Prostate gland (tissue), 2 donors: ENCODE measurements at regions not wholly inside any gene's neighbourhood (a gene's known extent, or its start where the extent isn't known, plus 50 kb on each side); places are given as distances from the start of the nearest gene placed in this dataset.

ENCODE experiments used
- DNase-seq: peaks from one replicate; pipeline ENCODE4 v3.0.0-alpha.2; 2019; ENCODE audit warnings: low spot score
- H3K27ac ChIP-seq, 2 donors: fragments of 200-600 bp; sonication (generic); 2 replicates each; pipeline ENCODE4 v1.5.1; 2017 to 2019
- H3K27me3 ChIP-seq: fragments of 200-600 bp; sonication (generic); replicated peaks from 2 replicates; pipeline ENCODE4 v1.5.1; 2019; ENCODE audit not compliant: insufficient read depth
- H3K36me3 ChIP-seq, 2 donors: fragments of 200-600 bp; sonication (generic); 1 replicate in 1 of 2; 2 replicates in 1 of 2; pipeline versions ENCODE4 v1.5.1 to v1.8.1; 2017 to 2019
- H3K4me1 ChIP-seq: fragments of 200-600 bp; sonication (generic); replicated peaks from 2 replicates; pipeline ENCODE4 v1.5.1; 2019
- H3K4me3 ChIP-seq, 2 donors: fragments of 200-600 bp; sonication (generic); 2 replicates each; pipeline ENCODE4 v1.5.1; 2017 to 2019
- H3K9me3 ChIP-seq: fragments of 200-600 bp; sonication (generic); 2 replicates; pipeline ENCODE4 v1.5.1; 2017
- POLR2A ChIP-seq: fragments of 450-650 bp; IDR thresholded peaks from one replicate; pipeline ENCODE4 v1.6.1; 2016; ENCODE audit warnings: antibody characterized with exemption, mild to moderate bottlenecking
- POLR2AphosphoS5 ChIP-seq: sonication (generic); formaldehyde crosslinking; IDR thresholded peaks from one replicate; pipeline ENCODE4 v1.6.1; 2017; ENCODE audit warnings: antibody characterized with exemption
- WGBS: methylation state at CpG from one replicate; pipeline ENCODE4 v1.1.5; 2018; 5-methylcytosine and 5-hydroxymethylcytosine counted together
- intact Hi-C: fragments of 100-400 bp; cut with DNase I; formaldehyde crosslinking; loops from one replicate; pipeline ENCODE4 v1.14.2; 2022
- TF ChIP-seq, protein P1 (sequence below), 4 experiments: fragments of 200-600 bp in 2 of 4; fragments of 450-650 bp in 2 of 4; sonication (generic) in 2 of 4; IDR thresholded peaks; 1 replicate in 3 of 4; 2 replicates in 1 of 4; pipeline ENCODE4 v1.5.1; 2016 to 2019; ENCODE audit warnings: antibody characterized with exemption in 4 of 4, mild to moderate bottlenecking in 2 of 4, moderate library complexity in 2 of 4

DNA sequence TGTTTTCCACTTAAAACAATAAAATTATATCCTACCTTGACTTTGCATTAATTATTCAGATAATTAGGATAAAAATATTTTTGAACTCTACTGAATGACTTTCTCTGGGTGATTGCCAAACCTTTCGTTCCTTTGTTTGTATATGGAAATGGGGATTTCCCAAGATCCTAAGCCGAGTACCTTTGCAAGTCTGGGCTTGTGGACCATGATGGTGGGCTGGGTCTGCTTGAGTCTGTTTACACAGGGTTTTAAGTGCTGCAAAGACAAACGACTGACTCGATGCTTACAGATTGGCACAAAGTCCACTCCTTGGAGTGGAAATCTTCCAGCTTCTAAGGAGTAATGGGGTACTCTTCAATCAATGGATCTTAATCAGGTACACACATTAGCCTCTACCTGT is 659.5 kb downstream of the TSN start:
- intact Hi-C loops = no loop called here

DNA sequence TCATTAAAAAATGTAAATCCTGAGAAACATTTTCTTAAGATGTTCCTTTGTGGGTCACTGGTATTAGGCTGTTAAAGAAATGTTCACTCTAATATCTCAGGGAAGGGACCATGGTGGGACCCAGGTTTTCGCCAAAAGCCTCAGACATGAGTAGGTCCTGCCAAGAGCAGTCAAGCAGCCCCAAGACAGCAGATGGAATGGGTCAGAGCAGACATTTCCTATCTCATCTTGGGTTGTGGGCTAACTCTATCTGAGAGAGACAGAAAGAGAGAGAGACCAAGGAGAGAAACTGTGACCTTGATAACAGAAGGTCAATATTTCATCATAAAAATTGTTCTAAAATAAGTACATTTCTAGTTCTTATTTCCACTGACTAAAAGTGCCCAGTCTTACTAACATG is 661.7 kb downstream of the TSN start:
- no peak for DNase-seq
- Histone ChIP-seq H3K9me3 (no peaks in the 10 kb centered on the region), H3K4me1 (no peaks in the 10 kb centered on the region), H3K27ac (no peak overlapping the region), H3K27me3 (no peaks in the 10 kb centered on the region), H3K4me3 (no peak overlapping the region), H3K36me3 (no peaks in the 10 kb centered on the region)
- 94% methylated on average over 1 of the region's 1 CpG for WGBS
- TF ChIP-seq POLR2A = no peak
- TF ChIP-seq, protein P1, sequence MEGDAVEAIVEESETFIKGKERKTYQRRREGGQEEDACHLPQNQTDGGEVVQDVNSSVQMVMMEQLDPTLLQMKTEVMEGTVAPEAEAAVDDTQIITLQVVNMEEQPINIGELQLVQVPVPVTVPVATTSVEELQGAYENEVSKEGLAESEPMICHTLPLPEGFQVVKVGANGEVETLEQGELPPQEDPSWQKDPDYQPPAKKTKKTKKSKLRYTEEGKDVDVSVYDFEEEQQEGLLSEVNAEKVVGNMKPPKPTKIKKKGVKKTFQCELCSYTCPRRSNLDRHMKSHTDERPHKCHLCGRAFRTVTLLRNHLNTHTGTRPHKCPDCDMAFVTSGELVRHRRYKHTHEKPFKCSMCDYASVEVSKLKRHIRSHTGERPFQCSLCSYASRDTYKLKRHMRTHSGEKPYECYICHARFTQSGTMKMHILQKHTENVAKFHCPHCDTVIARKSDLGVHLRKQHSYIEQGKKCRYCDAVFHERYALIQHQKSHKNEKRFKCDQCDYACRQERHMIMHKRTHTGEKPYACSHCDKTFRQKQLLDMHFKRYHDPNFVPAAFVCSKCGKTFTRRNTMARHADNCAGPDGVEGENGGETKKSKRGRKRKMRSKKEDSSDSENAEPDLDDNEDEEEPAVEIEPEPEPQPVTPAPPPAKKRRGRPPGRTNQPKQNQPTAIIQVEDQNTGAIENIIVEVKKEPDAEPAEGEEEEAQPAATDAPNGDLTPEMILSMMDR (IDR thresholded peaks at IDR 0.05) = no peak
- TF ChIP-seq POLR2AphosphoS5 = no peak
- intact Hi-C loops = no loop called here

More for the DNA sequence above, 659.5 kb downstream of the TSN start:
- Histone ChIP-seq H3K9me3 (no peaks in the 10 kb centered on the region), H3K27me3 (no peaks in the 10 kb centered on the region), H3K36me3 (no peaks in the 10 kb centered on the region), H3K4me1 (no peaks in the 10 kb centered on the region), H3K27ac (no peak overlapping the region), H3K4me3 (no peak overlapping the region)
- TF ChIP-seq, protein P1 (IDR thresholded peaks at IDR 0.05) = no peak
- no peak for TF ChIP-seq POLR2AphosphoS5
- no peak for DNase-seq
- 35% methylated on average over 4 of the region's 4 CpGs for WGBS

DNA sequence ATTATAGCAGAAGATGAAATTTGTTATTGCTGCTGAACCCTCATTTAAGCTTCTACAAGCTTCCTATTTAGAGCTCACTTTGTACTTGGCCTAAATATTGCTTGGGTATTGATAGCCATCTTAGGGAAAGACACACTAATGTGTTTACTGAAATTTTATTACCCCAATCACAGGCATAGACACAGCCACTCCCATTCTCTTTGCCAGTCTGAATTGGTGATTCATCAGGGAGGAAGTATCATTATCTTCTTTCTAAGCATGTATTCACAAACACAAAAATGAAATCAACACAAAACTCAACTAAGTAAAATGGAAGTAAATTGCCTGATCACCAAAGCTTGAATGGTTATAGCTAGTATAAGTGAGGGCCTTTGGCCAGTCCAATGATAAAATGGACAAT is 666.3 kb downstream of the TSN start:
- Histone ChIP-seq H3K27me3 (no peaks in the 10 kb centered on the region), H3K9me3 (no peaks in the 10 kb centered on the region)
- intact Hi-C loops = no loop called here

DNA sequence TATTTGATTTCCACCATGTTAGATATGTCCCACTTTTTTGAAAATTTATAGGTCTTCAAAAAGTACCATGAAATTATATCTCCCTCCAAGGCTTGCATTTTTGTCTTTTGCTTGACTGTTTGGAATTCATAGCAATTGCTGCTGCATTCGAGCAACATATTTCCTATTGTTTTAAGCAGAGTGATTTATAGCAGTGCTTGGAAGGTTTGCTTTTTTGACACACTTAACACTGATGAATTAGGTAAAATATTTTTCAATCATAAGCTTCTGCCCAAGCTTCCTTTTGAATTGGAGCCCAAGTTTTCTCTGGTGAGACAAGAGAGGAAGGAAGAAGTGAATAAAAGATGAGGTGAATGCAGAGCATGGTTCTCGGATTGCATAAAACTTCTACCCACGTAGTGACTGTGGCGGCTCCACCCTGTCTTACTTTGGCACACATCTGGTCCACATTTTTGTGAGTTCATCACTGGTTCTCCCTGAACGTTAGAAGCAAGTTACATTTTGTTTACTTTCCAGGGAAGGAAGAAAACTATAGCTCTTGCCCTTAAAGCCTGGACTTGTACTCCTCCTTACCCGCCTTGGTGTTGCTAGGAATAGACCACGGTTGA is 667.0 kb downstream of the TSN start:
- intact Hi-C loops = no loop called here
- Histone ChIP-seq H3K4me1 (no peaks in the 10 kb centered on the region), H3K4me3 (no peak overlapping the region), H3K27me3 (no peaks in the 10 kb centered on the region), H3K9me3 (no peaks in the 10 kb centered on the region), H3K36me3 (no peaks in the 10 kb centered on the region), H3K27ac (no peak overlapping the region)
- TF ChIP-seq, protein P1 (IDR thresholded peaks at IDR 0.05) = no peak
- TF ChIP-seq POLR2AphosphoS5 = no peak
- no peak for TF ChIP-seq POLR2A
- WGBS = 36% methylated on average over 7 of the region's 7 CpGs
- DNase-seq = no peak

More for the DNA sequence above, 666.3 kb downstream of the TSN start:
- H3K4me1 ChIP-seq = no peaks in the 10 kb centered on the region
- H3K27ac ChIP-seq = no peak overlapping the region
- TF ChIP-seq POLR2A (no peak), POLR2AphosphoS5 (no peak)
- TF ChIP-seq, protein P1 (IDR thresholded peaks at IDR 0.05) = no peak
- H3K4me3 ChIP-seq = no peak overlapping the region
- H3K36me3 ChIP-seq = no peaks in the 10 kb centered on the region
- DNase-seq = no peak

DNA sequence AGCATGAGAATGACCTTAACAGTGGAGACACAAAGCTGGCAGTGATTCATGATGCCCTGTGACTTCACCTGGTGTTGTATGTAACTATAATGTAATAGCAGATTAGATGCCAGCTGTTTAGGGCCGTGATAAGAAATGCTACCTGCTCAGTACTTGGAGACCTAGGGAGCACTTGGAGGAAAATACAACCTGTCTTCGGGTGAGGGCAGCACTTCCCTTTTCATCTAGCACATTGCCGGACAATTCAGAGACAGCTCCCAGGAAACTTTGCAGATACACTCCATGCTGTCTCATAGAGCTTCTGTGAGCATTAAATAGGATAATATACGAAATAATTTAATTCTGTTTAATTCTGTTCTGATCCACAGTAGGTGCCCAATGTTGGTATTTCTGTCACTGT is 668.5 kb downstream of the TSN start:
- Histone ChIP-seq H3K4me1 (no peaks in the 10 kb centered on the region), H3K27ac (no peak overlapping the region), H3K4me3 (no peak overlapping the region), H3K27me3 (no peaks in the 10 kb centered on the region), H3K36me3 (no peaks in the 10 kb centered on the region), H3K9me3 (no peaks in the 10 kb centered on the region)
- intact Hi-C loops = no loop called here
- WGBS = 95% methylated on average over 4 of the region's 4 CpGs
- no peak for DNase-seq
- TF ChIP-seq POLR2A (no peak), POLR2AphosphoS5 (no peak)
- TF ChIP-seq, protein P1 (IDR thresholded peaks at IDR 0.05) = no peak
